Pulmonary artery endothelial cell (primary cell): ENCODE measurements at regions not wholly inside any gene's neighbourhood (a gene's known extent, or its start where the extent isn't known, plus 50 kb on each side); places are given as distances from the start of the nearest gene placed in this dataset.
A peak's percentile ranks its signal among the peaks of the same experiment; 100 is the strongest.
"Not testable (repeated sequence)": the region's sequence is repeated elsewhere in the genome, so short reads cannot be mapped to it uniquely, and the experiment has no call there.

ENCODE experiments used
- DNase-seq: peaks from one replicate; pipeline ENCODE4 v3.0.0-alpha.2; 2011; ENCODE audit warnings: low read depth, low spot score

GRCh38 chr14:29355846-29356245, 571.8 kb downstream of the PRKD1 start:
- no peak for DNase-seq

DNA sequence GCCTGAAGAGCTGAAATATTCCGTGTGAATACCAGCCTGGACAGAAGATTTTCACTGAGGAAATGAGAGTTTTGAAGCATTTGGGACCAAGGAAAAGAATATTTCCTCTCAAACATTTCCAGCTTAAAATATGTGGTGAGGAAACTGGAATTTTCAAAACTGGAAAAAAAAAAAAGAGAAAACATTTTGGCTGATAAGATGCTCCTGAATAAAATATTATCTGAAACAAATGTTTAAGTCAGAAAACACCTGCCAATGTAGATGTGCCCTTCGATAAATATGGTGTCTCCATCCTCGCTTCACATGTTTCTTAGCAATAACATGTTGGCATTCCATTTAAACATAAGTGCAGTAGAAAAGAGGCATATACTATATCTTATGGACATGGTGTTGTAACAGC, 567.0 kb downstream of the PRKD1 start:
- no peak for DNase-seq

DNA sequence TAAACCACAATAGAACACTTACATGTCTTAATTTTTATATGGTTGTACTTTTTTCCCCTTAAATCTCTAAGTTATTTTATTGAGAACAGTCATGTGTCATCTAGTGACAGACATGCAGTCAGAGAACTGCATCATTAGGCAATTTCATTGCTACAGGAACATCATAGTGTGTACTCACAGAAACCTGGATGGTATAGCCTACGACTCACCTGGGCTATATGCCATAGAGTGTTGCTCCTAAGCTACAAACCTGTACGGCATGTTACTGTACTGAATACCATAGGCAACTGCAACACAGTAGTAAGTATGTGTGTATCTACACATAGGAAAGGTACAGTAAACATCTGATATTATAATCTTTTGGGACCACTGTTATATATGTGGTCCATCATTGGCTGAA, 557.6 kb downstream of the PRKD1 start:
- DNase-seq, result no peak

- peak; percentile 8 for DNase-seq
Measured at GRCh38 chr14:29376237-29376636, 551.4 kb downstream of the PRKD1 start.

DNA sequence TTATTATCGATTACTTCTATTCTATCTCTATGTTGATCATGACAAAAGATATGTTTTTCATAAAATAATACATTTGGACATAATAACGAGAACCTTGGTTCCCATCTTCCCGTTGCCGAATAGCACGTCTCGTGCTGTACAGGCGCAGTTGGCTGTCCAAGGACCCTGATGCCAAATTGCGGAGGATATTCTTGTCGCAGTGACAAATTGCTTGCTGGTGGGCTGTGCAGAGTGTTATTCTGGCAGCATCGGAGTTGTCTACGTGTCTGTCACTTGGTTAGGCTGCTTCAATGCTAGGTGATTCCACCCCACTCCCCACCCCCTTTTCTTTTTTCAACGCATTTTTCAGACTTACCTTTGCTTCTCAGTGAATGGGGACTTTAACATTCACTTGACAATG, 546.8 kb downstream of the PRKD1 start:
- no peak for DNase-seq

GRCh38 chr14:29388571-29388970, 539.1 kb downstream of the PRKD1 start:
- no peak for DNase-seq

GRCh38 chr14:29390081-29390832, 537.4 kb downstream of the PRKD1 start:
- DNase-seq, result no peak

DNA sequence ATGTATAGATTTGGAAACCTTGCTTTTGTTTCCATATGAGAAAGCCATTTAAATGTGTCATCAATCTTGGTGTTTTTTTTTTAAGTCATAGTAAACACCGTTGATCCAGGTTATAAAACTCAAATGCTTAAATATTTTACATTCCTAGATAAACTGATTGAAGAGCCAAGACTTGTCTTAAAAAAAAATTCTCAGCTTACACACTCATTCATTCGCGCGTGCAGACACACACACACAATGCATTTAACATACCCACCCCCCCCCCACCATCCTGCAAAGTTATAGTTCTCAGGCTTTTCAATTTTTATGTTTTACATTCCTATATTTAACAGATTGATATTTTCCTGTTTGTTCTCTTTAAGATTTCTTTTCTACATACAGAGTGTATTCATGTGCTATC, 536.4 kb downstream of the PRKD1 start:
- no peak for DNase-seq

- no peak for DNase-seq
Measured at GRCh38 chr14:29391801-29392200, 535.8 kb downstream of the PRKD1 start.

GRCh38 chr14:29392287-29392686, 535.4 kb downstream of the PRKD1 start:
- no peak for DNase-seq

- DNase-seq, result no peak
Measured at GRCh38 chr14:29403091-29403490, 524.6 kb downstream of the PRKD1 start.

DNA sequence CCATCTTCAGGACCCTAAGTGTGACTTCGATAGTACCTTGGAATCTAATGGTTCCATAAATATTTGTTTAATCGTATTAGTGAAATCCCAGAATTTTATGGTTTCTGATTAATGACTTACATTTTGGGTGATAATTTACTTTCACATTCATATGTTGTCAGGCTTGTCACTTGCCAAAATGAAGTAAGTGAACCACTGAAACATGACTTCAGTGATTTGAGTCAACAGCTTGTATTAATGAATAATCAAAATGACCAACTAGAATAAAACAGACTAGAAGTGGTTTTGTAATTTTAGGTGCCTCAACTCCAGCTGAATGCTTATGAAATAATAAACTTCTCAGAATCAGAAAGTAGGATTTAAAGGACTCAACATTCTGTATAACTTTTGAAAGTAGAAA, 517.1 kb downstream of the PRKD1 start:
- no peak for DNase-seq

GRCh38 chr14:29414931-29415330, 512.7 kb downstream of the PRKD1 start:
- not testable (repeated sequence) for DNase-seq

- peak; percentile 3 for DNase-seq
Measured at GRCh38 chr14:29419736-29420135, 507.9 kb downstream of the PRKD1 start.

DNA sequence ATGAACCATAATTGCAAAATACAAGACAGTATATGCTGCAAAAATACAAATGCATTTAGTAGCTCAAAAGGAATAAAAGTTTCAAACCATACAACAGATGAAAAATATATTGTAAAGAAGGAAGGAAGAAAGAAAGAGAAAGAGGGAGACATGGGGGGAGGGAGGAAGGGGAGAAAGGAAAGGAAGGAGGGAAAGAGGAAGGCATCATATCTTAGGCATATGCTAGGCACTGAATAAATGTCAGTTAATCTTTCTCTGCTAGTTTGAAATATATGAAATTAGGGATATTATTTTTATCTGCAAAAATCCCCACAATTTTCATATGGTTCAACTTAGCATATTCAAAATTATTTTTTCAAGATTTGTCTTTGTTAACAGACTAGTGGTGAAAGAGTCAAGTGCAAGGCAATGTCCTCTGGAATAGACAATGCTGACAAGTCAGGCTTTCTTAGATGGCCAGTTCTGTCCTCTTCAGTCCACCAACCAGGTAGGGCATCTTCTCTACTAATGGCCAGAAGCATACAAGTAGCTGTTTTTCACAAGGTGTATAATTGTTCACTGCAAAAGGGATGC, 506.4 kb downstream of the PRKD1 start:
- DNase-seq, result no peak

DNA sequence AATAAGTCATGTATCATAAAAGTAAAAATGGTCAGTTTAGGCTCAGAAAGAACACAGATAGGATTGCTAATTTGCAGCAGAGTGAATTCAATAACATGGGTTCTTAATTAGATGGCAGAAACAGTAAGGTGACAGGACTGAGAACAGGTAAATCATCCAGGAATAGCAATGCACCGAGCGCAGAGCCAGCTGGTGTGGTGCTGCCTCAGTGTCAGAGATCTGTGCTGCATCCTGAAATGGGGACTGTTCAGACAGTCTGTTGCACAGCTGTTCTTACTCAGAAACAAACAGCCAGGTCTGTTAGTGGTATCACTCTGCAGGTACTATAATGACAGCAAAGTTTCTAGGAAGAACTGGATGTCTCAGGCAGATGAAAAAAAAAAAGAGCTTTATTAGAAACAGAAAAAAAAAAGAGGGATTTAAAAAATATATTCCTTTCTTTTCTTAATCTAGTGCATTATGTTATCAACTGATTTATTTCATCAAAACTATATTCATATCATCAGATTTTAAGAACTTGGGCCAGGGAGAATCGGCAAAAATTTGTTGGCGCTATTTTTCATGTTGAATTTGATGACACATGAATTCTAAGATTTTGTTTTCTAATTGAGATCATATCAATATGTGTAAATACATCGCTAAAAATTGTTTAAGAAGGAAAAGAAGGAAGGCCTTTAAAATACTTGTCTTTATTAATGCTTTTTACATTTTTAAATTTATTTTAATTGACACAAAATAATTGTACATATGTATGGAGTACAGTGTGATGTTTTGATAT, 501.8 kb downstream of the PRKD1 start:
- no peak for DNase-seq

DNA sequence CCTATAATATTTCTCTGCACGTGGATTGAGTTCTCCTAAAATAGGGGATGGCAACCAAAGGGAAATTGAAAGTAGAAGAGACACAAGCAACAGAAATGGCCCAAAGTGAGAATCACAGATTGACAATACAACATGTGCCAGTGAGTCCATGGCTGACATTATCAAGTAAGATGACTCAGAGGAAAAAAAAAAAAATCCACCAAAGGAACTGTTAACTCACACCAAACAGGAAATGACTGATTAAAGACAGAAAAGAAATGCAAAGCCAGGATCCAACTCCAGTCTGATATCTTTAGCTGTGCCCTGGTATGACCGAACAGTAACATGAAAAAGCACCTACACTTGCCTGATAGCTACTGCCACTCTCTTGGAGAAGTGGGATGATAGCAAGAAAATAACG, 485.0 kb downstream of the PRKD1 start:
- DNase-seq, result peak; percentile 75

GRCh38 chr14:29444216-29444615, 483.4 kb downstream of the PRKD1 start:
- DNase-seq, result no peak

DNA sequence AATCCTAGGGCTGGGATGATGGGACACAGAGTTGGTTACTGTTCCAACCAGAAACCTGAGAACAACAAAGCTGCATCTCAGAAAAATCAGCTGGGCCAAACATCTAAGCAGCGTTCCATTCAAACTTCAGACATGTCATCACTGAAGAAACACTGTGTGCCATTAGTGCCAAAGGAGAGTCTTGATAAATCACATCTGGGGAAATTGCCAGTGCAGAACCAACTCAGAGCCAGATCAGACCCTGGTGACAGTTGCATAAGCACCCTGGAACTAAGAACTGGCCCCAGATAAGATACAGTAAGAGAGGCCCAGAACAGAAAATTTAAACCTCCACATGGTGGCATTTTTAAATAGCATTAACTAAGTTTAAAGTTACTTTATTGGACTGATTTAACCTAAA, 482.8 kb downstream of the PRKD1 start:
- DNase-seq, result no peak

DNA sequence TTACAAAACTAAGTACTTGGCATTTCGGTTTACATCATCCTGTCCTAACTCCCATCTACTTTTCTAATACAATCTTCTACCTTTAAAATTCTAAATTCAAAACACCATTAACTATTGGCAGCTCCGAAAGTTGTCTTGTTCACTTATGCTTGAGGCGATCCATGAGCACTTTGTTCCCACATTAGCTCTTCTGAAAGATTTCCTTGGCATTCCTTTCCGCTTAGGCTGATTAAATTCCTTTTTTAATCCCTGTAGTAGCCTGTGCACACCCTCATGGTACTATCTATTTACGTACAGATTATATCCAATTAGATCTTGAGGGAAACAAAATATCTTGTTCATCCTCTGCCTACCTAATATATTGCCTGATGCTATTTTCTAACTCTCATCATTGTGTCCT, 480.7 kb downstream of the PRKD1 start:
- no peak for DNase-seq

GRCh38 chr14:29451941-29452340, 475.7 kb downstream of the PRKD1 start:
- no peak for DNase-seq

DNA sequence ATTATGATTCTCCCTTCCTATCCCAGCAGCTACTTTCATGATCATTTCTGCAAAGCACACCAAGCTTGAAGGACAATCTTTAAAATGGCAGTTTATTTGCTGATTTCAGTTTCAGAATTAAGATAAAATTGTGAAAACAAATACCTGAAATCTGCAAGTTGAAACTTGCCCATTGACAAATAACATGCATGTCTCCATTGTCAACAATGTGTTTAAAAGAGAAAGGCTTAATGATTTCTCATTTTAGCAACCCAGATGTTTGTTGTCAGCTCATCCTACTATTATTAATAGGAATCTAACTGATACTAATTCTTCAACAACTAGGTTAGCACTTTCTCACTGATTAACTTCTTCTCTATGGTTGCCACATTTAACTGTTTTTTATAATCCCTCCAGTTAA, 474.6 kb downstream of the PRKD1 start:
- DNase-seq, result no peak
